Heart right ventricle (tissue), 16 donors: ENCODE measurements at regions not wholly inside any gene's neighbourhood (a gene's known extent, or its start where the extent isn't known, plus 50 kb on each side); places are given as distances from the start of the nearest gene placed in this dataset.
A peak's percentile ranks its signal among the peaks of the same experiment; 100 is the strongest.

ENCODE experiments used
- ATAC-seq, 8 donors: fragments of 200-7000 bp; cut with Tn5 transposase; one replicate each; pipeline ENCODE4 v1.9.1; 2020; ENCODE audit warnings: mild to moderate bottlenecking in 8 of 8, moderate library complexity in 8 of 8, moderate number of reproducible peaks in 1 of 8
- DNase-seq, 2 donors: peaks; one replicate each; pipeline ENCODE4 v3.0.0-alpha.2; 2020
- H3K27ac ChIP-seq, 10 donors: fragments of 200-600 bp; sonication (generic) in 2 of 10; one replicate each; pipeline versions ENCODE4 v1.5.0 to v1.8.0; 2020 to 2022; ENCODE audit warnings: mild to moderate bottlenecking in 3 of 10
- H3K27me3 ChIP-seq, 7 donors: fragments of 200-600 bp; one replicate each; pipeline ENCODE4 v1.8.0; 2021 to 2022; ENCODE audit warnings: mild to moderate bottlenecking in 2 of 7
- H3K36me3 ChIP-seq, 9 donors: fragments of 200-600 bp; sonication (generic) in 1 of 9; one replicate each; pipeline versions ENCODE4 v1.5.0 to v1.8.0; 2020 to 2022; ENCODE audit warnings: mild to moderate bottlenecking in 2 of 9
- H3K4me1 ChIP-seq, 9 donors: fragments of 200-600 bp; sonication (generic) in 1 of 9; one replicate each; pipeline versions ENCODE4 v1.5.0 to v1.8.0; 2020 to 2022; ENCODE audit warnings: mild to moderate bottlenecking in 4 of 9
- H3K4me3 ChIP-seq, 10 donors: fragments of 200-600 bp; sonication (generic) in 2 of 10; one replicate each; pipeline versions ENCODE4 v1.5.0 to v1.8.0; 2020 to 2022; ENCODE audit warnings: mild to moderate bottlenecking in 7 of 10, moderate library complexity in 2 of 10
- H3K9me3 ChIP-seq, 11 donors: fragments of 200-600 bp in 10 of 11; sonication (generic) in 2 of 11; one replicate each; pipeline versions ENCODE4 v1.5.0 to v1.8.0; 2013 to 2022; ENCODE audit warnings: mild to moderate bottlenecking in 2 of 11, control low read depth in 1 of 11, moderate library complexity in 1 of 11
- WGBS, 2 donors: extraction: QIAGEN DNeasy Blood & Tissue Kit; methylation state at CpG; one replicate each; pipeline ENCODE4 v1.1.7; 2013; ENCODE audit warnings: inconsistent platforms in 1 of 2; 5-methylcytosine and 5-hydroxymethylcytosine counted together
- intact Hi-C, 10 donors: fragments of 100-400 bp; cut with DNase I; formaldehyde crosslinking; loops; one replicate each; pipeline versions ENCODE4 v1.11.1 to v1.14.2; 2022
- TF ChIP-seq, protein P1 (sequence below), 9 donors: fragments of 200-600 bp; sonication (generic) in 2 of 9; IDR thresholded peaks; one replicate each; pipeline versions ENCODE4 v1.5.0 to v1.8.0; 2021 to 2022; ENCODE audit warnings: antibody characterized with exemption in 9 of 9, mild to moderate bottlenecking in 5 of 9, moderate library complexity in 1 of 9
- donor health status: Arrhythmogenic right ventricular cardiomyopathy.
- donor health status: ischemic (EF 13 %, LVEDD 7.1; RV severe dilation, severe dysfunction).
- donor health status: healthy with polysubstance abuse.
- donor health status: DM: no; HTN: yes; CAD: no.
- donor health status: DM: no; HTN: no; CAD: no.
- donor health status: ischemic (EF 25% LVEDD 6.9; RV normal size, moderate dysfunction).
- donor health status: ischemic (EF 25% LVEDD 5.7; RV mildly dilated, moderate dysfunction).
- donor health status: healthy.
- donor health status: DM: yes; HTN: yes; CAD: no.
- donor health status: Ischemic cardiomyopathy.
- donor health status: ischemic (EF 35%, LVEDD 5.7; RV mildly dilated, moderate dysfunction).
- donor health status: nonischemic (EF 11% LVEDD 7.7; RV severe dilation, severe dysfunction).
- donor health status: DM: yes; HTN: yes; CAD: no.
- donor health status: PGD.
- donor health status: ischemic (EF 29% LVEDD 5.4; RV normal size, mild dysfunction).
- donor health status: nonischemic (EF 23%, LVEDD 6.1; RV moderate dilation, normal function).

DNA sequence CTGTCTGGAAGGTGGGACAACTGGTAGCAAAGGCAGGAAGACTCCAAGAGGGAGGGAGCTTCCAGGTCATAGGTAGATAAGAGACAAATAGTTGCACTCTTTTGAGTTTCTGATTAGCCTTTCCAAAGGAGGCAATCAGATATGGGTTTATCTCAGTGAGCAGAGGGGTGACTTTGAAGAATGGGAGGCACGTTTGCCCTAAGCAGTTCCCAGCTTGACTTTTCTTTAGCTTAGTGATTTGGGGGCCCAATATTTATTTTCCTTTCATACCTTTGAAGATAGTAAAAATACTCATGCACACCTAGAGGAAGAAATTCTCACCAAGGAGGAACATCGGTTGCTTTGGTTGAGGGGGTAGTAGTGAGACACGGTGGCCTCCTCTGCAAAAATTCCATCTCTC is 212.1 kb upstream of the SVIL start:
- Histone ChIP-seq H3K4me3 (no peak overlapping the region), H3K36me3 (no peaks in the 10 kb centered on the region), H3K9me3 (peaks cover 0 to 11% (median 0%) of the 10 kb centered on the region in 11 donors), H3K27ac (no peak overlapping the region), H3K4me1 (peaks cover 0 to 42% (median 28%) of the 10 kb centered on the region in 9 donors), H3K27me3 (no peaks in the 10 kb centered on the region)
- DNase-seq (no peak), ATAC-seq (no peak)
- intact Hi-C loops, result no loop called here
- 93 to 94% methylated on average over 3 of the region's 3 CpGs for WGBS, 2 donors
- TF ChIP-seq, protein P1, sequence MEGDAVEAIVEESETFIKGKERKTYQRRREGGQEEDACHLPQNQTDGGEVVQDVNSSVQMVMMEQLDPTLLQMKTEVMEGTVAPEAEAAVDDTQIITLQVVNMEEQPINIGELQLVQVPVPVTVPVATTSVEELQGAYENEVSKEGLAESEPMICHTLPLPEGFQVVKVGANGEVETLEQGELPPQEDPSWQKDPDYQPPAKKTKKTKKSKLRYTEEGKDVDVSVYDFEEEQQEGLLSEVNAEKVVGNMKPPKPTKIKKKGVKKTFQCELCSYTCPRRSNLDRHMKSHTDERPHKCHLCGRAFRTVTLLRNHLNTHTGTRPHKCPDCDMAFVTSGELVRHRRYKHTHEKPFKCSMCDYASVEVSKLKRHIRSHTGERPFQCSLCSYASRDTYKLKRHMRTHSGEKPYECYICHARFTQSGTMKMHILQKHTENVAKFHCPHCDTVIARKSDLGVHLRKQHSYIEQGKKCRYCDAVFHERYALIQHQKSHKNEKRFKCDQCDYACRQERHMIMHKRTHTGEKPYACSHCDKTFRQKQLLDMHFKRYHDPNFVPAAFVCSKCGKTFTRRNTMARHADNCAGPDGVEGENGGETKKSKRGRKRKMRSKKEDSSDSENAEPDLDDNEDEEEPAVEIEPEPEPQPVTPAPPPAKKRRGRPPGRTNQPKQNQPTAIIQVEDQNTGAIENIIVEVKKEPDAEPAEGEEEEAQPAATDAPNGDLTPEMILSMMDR (IDR thresholded peaks at IDR 0.05), result no peak

DNA sequence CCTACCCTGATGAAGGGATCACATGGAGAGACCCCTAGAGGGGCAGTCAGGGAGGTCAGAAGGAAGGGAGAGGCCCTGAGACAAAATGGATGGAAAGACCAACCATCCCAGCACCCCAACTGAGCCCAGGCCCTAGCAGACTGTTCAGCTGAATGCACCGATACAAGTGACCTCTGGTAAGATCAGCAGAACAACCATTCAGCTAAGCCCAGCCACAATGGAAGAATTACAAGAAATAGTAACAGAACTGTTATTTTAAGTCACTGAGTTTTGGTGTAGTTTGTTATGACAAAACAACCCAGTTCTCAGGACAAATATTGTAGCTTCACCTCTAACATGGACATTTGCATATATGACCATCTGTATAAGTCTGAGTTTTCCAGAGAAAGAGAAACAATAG is 210.4 kb upstream of the SVIL start:
- Histone ChIP-seq H3K9me3 (peaks cover 0 to 11% (median 0%) of the 10 kb centered on the region in 11 donors), H3K27ac (no peak overlapping the region), H3K4me1 (peaks cover 0 to 43% (median 17%) of the 10 kb centered on the region in 9 donors), H3K36me3 (no peaks in the 10 kb centered on the region), H3K27me3 (no peaks in the 10 kb centered on the region), H3K4me3 (no peak overlapping the region)
- no peak for ATAC-seq
- intact Hi-C loops, result no loop called here
- 98 to 100% methylated on average over 1 of the region's 1 CpG for WGBS, 2 donors
- TF ChIP-seq, protein P1 (IDR thresholded peaks at IDR 0.05), result no peak
- no peak for DNase-seq

DNA sequence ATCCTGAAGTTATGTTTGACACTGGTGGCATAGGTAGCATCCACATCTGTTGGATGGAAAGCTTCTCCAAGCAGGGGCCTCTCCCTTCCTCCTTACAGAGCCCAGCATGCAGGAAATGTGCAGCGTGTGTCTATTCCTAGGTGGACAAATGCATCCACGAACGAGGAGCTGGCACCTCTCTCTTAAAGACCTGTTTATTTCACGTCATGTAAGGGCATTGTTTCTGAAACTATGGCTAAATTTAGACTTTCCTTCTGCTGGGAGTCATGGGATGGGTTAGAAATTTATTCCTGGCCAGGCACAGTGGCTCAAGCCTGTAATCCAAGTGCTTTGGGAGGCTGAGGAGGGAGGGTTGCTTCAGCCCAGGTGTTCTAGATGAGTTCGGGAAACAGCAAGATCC is 208.4 kb upstream of the SVIL start:
- 38 to 55% methylated on average over 5 of the region's 5 CpGs for WGBS, 2 donors
- Histone ChIP-seq H3K4me1 (peaks cover 0 to 36% (median 5%) of the 10 kb centered on the region in 9 donors), H3K9me3 (peaks cover 0 to 11% (median 0%) of the 10 kb centered on the region in 11 donors), H3K4me3 (peak overlapping the region in 4 of 10 donors; percentile 13 to 27 (median 26)), H3K27me3 (no peaks in the 10 kb centered on the region), H3K36me3 (no peaks in the 10 kb centered on the region), H3K27ac (peak overlapping the region in 9 of 10 donors; percentile 50 to 83 (median 67))
- intact Hi-C loops, result loop anchor here in 3 of 10 donors (5.0 kb wide), 1 partner anchor 106 kb away; no protein-coding TSS in a partner anchor
- DNase-seq, result no peak
- TF ChIP-seq, protein P1 (IDR thresholded peaks at IDR 0.05), result no peak
- peak in 7 of 8 donors; percentile 12 to 58 (median 26) for ATAC-seq

- TF ChIP-seq, protein P1 (IDR thresholded peaks at IDR 0.05), result no peak
- Histone ChIP-seq H3K27me3 (no peaks in the 10 kb centered on the region), H3K4me3 (peak overlapping the region in 4 of 10 donors; percentile 13 to 27 (median 26)), H3K36me3 (no peaks in the 10 kb centered on the region), H3K9me3 (peaks cover 0 to 11% (median 0%) of the 10 kb centered on the region in 11 donors), H3K27ac (peak overlapping the region in 9 of 10 donors; percentile 59 to 83 (median 71)), H3K4me1 (peaks cover 3 to 36% (median 6%) of the 10 kb centered on the region in 9 donors)
- ATAC-seq, result peak; percentile 73 to 93 (median 88)
- intact Hi-C loops, result loop anchor here in 3 of 10 donors (5.0 kb wide), 1 partner anchor 105 kb away; no protein-coding TSS in a partner anchor
- peak; percentile 57 to 82 for DNase-seq
- 61 to 68% methylated on average over 16 of the region's 16 CpGs for WGBS, 2 donors
Observed at GRCh38 chr10:29841724-29842649, 207.2 kb upstream of the SVIL start.
